PC-3 (cell line): ENCODE measurements at regions not wholly inside any gene's neighbourhood (a gene's known extent, or its start where the extent isn't known, plus 50 kb on each side); places are given as distances from the start of the nearest gene placed in this dataset.

Source experiments
- EZH2 ChIP-seq: fragments of 300-600 bp; sonication (generic); IDR thresholded peaks from one replicate; pipeline ENCODE4 v1.6.1; 2017; ENCODE audit warnings: antibody characterized with exemption, mild to moderate bottlenecking, low read length; ENCODE audit not compliant: unreplicated experiment
- TF ChIP-seq, protein P1 (sequence below): fragments of 300-600 bp; sonication (generic); conservative IDR thresholded peaks from 2 replicates; pipeline ENCODE4 v1.5.1; 2017; ENCODE audit warnings: antibody characterized with exemption, low read depth, mild to moderate bottlenecking, low read length

GRCh38 chr2:64295326-64296139 lies 151.3 kb upstream of the PELI1 start:
- no peak for TF ChIP-seq EZH2
- TF ChIP-seq, protein P1, sequence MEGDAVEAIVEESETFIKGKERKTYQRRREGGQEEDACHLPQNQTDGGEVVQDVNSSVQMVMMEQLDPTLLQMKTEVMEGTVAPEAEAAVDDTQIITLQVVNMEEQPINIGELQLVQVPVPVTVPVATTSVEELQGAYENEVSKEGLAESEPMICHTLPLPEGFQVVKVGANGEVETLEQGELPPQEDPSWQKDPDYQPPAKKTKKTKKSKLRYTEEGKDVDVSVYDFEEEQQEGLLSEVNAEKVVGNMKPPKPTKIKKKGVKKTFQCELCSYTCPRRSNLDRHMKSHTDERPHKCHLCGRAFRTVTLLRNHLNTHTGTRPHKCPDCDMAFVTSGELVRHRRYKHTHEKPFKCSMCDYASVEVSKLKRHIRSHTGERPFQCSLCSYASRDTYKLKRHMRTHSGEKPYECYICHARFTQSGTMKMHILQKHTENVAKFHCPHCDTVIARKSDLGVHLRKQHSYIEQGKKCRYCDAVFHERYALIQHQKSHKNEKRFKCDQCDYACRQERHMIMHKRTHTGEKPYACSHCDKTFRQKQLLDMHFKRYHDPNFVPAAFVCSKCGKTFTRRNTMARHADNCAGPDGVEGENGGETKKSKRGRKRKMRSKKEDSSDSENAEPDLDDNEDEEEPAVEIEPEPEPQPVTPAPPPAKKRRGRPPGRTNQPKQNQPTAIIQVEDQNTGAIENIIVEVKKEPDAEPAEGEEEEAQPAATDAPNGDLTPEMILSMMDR, result no peak
